ENCODE measurements at regions not wholly inside any gene's neighbourhood (a gene's known extent, or its start where the extent isn't known, plus 50 kb on each side); places are given as distances from the start of the nearest gene placed in this dataset.
"Not testable (repeated sequence)": the region's sequence is repeated elsewhere in the genome, so short reads cannot be mapped to it uniquely, and the experiment has no call there.

GRCh38 chr3:5349343-5349742 lies 161.8 kb downstream of the EDEM1 start:
- DNase-seq (ENCODE audit: low read depth in 3 of 3, low spot score in 1 of 3), result no peak

- DNase-seq (ENCODE audit: low read depth in 3 of 3, low spot score in 1 of 3), result no peak
Observed at GRCh38 chr3:5357089-5357488, 169.6 kb downstream of the EDEM1 start.

GRCh38 chr3:5358911-5359310 lies 171.4 kb downstream of the EDEM1 start:
- no peak for DNase-seq (ENCODE audit: low read depth in 3 of 3, low spot score in 1 of 3)

- no peak for DNase-seq (ENCODE audit: low read depth in 3 of 3, low spot score in 1 of 3)
Observed at GRCh38 chr3:5360453-5360852, 172.9 kb downstream of the EDEM1 start.

- no peak for DNase-seq (ENCODE audit: low read depth in 3 of 3, low spot score in 1 of 3)
Observed at GRCh38 chr3:5366746-5367145, 179.2 kb downstream of the EDEM1 start.

GRCh38 chr3:5371555-5371954 lies 184.0 kb downstream of the EDEM1 start:
- not testable (repeated sequence) for DNase-seq (ENCODE audit: low read depth in 3 of 3, low spot score in 1 of 3)

GRCh38 chr3:5376761-5377160 lies 189.3 kb downstream of the EDEM1 start:
- DNase-seq (ENCODE audit: low read depth in 3 of 3, low spot score in 1 of 3), result no peak

- not testable (repeated sequence) for DNase-seq (ENCODE audit: low read depth in 3 of 3, low spot score in 1 of 3)
Observed at GRCh38 chr3:5379266-5379665, 191.8 kb downstream of the EDEM1 start.

GRCh38 chr3:5383486-5384263 lies 196.2 kb downstream of the EDEM1 start:
- DNase-seq (ENCODE audit: low read depth in 3 of 3, low spot score in 1 of 3), result not testable (repeated sequence)

GRCh38 chr3:5384557-5385236 lies 197.2 kb downstream of the EDEM1 start:
- no peak for DNase-seq (ENCODE audit: low read depth in 3 of 3, low spot score in 1 of 3)

- no peak for DNase-seq (ENCODE audit: low read depth in 3 of 3, low spot score in 1 of 3)
Observed at GRCh38 chr3:5388091-5388490, 200.6 kb downstream of the EDEM1 start.

GRCh38 chr3:5389057-5389456 lies 201.6 kb downstream of the EDEM1 start:
- DNase-seq (ENCODE audit: low read depth in 3 of 3, low spot score in 1 of 3), result no peak

GRCh38 chr3:5390221-5390620 lies 202.7 kb downstream of the EDEM1 start:
- DNase-seq (ENCODE audit: low read depth in 3 of 3, low spot score in 1 of 3), result no peak

GRCh38 chr3:5390936-5391625 lies 203.6 kb downstream of the EDEM1 start:
- no peak for DNase-seq (ENCODE audit: low read depth in 3 of 3, low spot score in 1 of 3)

GRCh38 chr3:5401002-5401401 lies 213.5 kb downstream of the EDEM1 start:
- no peak for DNase-seq (ENCODE audit: low read depth in 3 of 3, low spot score in 1 of 3)

- DNase-seq (ENCODE audit: low read depth in 3 of 3, low spot score in 1 of 3), result no peak
Observed at GRCh38 chr3:5404718-5405117, 217.2 kb downstream of the EDEM1 start.

GRCh38 chr3:5411786-5412185 lies 224.3 kb downstream of the EDEM1 start:
- no peak for DNase-seq (ENCODE audit: low read depth in 3 of 3, low spot score in 1 of 3)

- DNase-seq (ENCODE audit: low read depth in 3 of 3, low spot score in 1 of 3), result no peak
Observed at GRCh38 chr3:5423076-5423475, 235.6 kb downstream of the EDEM1 start.

- no peak for DNase-seq (ENCODE audit: low read depth in 3 of 3, low spot score in 1 of 3)
Observed at GRCh38 chr3:5423523-5423922, 236.0 kb downstream of the EDEM1 start.

GRCh38 chr3:5425371-5425770 lies 237.9 kb downstream of the EDEM1 start:
- DNase-seq (ENCODE audit: low read depth in 3 of 3, low spot score in 1 of 3), result no peak

- peak in 2 of 3 donors; percentile 6 to 39 for DNase-seq (ENCODE audit: low read depth in 3 of 3, low spot score in 1 of 3)
Observed at GRCh38 chr3:5426094-5426883, 238.8 kb downstream of the EDEM1 start.
